ENCODE measurements at regions not wholly inside any gene's neighbourhood (a gene's known extent, or its start where the extent isn't known, plus 50 kb on each side); places are given as distances from the start of the nearest gene placed in this dataset.

DNA sequence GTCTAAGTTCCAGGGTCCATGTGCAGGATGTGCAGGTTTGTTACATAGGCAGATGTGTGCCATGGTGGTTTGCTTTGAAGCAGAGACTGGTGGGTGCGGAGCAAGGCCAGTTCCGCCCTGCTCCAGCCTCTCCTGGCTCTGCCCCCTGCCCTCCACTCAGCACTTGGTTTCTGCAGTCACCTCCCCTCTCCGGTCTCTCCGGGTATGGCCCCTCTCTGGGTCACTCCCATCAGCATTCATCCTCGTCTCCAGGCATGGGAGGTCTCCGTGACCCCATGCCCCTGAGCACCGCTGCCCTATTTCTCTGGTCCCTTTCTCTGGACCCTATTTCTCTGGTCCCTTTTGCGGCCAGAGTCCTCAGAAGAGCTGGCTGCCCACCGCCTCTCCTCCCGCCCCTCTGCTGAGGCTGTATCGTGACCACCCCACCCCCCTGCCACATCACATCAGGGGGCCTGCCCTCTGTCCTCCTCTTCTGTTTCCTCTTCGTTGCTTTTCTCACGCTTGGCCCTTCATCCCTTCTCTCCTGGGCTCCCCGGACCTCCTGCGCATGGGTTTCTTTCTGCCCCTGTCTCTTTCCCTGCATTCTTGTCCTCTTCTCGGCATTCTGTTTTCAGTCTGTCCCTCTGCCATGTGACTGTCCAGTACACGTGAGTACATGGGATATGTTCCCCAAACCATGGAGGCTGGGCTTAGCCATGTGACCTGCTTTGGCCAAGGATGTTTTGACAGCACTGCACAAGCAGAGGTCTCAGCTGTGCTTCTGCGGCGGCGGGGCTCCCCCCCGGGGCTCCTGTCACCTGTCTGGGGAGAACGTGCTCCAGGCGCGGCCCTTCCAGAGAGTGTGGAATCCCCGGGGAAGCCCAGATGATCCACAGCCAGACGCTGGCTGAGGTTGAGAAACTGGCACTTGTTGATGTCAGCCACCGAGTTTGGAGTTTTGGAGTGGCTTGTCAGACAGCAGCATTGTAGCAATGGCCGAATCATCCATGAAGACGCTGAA lies 54.4 kb upstream of the C1orf174 start:
- no peak for DNase-seq (ENCODE audit: low read depth in 2 of 2)

DNA sequence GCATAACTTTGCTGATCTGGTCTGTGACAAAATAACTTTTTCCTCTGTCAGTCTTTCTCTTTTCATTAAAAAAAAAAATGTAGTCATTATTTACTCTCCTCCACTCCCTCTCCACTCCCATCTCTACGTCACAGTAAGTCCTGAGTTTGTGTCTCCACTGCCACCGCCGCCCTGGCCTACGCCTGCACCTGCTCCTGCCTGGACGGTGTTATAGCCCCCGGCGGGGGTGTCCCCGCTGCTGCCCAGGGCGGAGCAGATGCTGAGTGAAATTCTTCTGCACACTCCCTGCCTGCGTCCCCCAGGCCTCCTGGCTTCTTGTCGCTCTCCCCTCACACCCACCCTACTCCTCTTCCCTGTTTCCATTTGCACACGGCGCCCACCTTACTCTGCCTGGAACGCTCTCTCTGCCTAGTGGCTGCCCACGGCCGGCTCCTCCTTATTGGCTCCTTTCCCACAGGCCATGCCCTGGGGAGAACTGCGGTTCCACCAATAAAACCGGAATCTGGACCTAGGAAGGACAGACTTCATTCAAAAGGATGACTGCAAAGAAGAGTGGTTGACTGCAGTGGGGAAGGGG lies 55.2 kb upstream of the C1orf174 start:
- DNase-seq (ENCODE audit: low read depth in 2 of 2): no peak

GRCh38 chr1:3956527-3957170 lies 56.6 kb upstream of the C1orf174 start:
- DNase-seq (ENCODE audit: low read depth in 2 of 2): no peak

- no peak for DNase-seq (ENCODE audit: low read depth in 2 of 2)
Observed at GRCh38 chr1:3959361-3959760, 59.3 kb upstream of the C1orf174 start.

DNA sequence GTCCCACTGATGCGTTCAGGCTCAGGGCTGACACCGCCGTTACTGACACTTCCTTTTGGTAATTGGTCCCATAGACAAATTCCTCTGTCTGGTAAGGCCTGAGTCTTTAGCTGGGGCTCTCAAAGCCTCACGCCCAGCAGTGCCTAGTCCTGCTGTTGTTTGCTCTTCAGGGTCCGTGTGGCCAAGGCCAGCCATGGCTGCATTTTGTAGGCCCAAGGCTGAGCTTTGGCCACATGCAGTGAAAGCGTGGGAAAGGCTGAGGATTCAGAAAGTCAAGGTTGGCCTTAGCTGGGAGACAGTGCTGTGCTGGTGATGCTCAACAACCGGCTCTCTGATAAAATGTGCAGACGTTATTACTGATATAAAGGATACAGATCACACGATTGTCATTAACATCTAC lies 63.5 kb upstream of the C1orf174 start:
- no peak for DNase-seq (ENCODE audit: low read depth in 2 of 2)

DNA sequence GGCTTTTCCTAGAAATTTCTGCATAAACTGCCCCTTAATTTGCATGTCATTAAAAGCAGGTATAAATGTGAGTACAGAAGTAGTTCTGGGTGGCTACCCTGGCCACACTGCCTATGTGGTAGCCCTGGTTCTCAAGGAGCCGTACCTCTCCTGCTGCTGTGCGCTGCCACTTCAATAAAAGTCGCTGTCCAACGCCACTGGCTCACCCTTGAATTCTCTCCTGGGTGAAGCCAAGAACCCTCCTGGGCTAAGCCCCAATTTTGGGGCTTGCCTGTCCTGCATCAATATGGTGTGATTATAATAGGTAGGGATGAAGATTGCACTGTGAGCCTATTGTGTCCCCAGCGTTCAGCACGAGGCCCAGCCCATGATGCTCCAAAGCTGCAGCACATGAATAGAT lies 65.6 kb upstream of the C1orf174 start:
- DNase-seq (ENCODE audit: low read depth in 2 of 2): no peak

DNA sequence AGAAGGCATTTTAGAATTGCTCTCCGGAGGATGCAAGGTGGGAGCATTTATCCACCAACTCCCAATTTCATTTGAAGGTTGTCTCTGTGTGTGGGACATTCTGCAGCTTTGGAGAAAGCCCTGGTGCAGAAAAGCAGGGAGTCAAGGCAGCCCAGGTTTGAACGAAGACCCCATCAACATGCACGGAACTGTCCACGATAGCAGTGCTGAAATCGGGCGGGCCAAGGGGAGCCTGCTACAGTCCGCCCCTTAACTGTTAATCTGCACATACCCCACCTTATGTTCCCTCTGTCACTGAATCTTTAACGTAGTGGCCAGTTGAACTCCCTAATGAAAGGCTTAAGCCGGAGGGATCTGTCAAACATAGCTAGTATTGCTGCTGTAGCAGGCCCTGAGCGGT lies 68.8 kb upstream of the C1orf174 start:
- no peak for DNase-seq (ENCODE audit: low read depth in 2 of 2)

GRCh38 chr1:3971981-3972380 lies 71.9 kb upstream of the C1orf174 start:
- no peak for DNase-seq (ENCODE audit: low read depth in 2 of 2)

GRCh38 chr1:3975903-3976630 lies 76.0 kb upstream of the C1orf174 start:
- DNase-seq (ENCODE audit: low read depth in 2 of 2): no peak

GRCh38 chr1:3976821-3977220 lies 76.7 kb upstream of the C1orf174 start:
- no peak for DNase-seq (ENCODE audit: low read depth in 2 of 2)

- no peak for DNase-seq (ENCODE audit: low read depth in 2 of 2)
Observed at GRCh38 chr1:3978196-3978989, 78.3 kb upstream of the C1orf174 start.

DNA sequence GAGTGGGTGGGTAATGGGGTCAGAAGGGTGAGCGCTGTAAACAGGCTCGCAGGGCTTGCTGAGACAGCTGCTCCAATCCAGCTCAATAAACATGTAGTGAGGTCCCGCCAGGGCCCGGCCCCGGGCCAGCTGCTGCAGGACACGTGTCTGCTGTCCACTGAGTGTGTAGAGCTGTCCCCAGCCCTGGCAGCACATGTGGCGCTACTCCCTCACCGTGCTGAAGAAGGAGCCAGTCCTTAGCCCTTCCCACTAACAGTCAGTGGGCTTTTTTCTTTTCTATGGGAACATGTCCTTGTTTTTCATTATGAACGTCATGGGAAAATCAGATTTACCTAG lies 78.9 kb upstream of the C1orf174 start:
- DNase-seq (ENCODE audit: low read depth in 2 of 2): no peak

GRCh38 chr1:3981261-3981660 lies 81.2 kb upstream of the C1orf174 start:
- no peak for DNase-seq (ENCODE audit: low read depth in 2 of 2)

DNA sequence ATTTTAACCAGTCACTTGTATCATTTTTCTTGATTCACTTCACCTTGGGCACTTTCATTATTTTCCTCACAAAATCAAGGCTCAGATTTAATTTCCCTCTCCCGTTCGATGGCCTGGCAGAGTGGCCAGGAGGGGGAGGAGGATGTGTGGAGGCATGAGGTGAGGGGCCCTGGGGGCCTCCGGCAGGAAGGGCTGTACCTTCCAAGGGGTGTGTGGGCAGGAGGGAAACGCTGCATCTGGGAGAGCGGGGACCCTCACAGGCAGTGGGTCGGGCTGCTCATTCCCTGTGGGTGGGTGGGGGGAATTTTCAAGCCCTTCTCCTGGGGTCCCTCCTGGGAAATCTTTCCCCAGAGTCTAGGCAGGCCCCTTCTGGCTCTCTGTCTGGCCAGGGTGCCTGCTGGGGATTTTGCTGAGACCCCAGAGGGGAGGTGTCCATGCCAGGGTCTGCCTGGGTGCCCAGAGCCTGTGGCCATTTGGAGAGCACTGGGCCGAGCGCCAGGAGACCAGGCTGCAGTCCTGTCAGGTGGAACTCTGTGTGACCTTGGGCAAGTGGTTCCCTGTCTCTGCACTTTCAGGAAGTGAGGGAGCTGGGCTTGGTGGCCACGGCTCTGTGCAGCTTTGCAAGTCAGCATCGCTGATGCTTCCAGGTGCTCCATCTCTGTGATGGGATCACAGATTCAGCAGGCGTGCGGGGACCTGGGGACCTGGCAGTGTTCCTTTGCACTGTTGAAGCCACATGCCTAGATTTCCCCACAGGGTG lies 81.9 kb upstream of the C1orf174 start:
- DNase-seq (ENCODE audit: low read depth in 2 of 2): no peak

GRCh38 chr1:3983181-3983580 lies 83.1 kb upstream of the C1orf174 start:
- DNase-seq (ENCODE audit: low read depth in 2 of 2): no peak

DNA sequence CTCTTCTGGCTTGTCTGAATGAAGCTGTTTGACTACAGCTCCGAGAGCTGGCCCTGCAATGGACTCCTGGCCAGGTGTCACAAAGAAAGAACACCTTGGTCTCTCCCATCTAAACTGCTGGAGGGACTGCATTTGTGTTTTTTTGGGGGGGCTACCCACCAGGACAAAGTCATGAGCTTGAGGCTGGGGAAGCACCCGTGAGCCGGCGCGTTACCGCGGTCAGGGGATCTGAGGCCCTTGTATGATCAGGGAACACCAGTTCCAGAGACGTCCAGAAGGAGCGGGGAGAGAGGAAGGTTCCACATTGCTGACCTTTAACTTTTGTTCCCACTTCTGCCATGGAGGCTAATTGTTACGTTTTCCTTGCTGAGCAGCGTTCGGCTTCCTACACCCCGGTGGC lies 84.5 kb upstream of the C1orf174 start:
- no peak for DNase-seq (ENCODE audit: low read depth in 2 of 2)

DNA sequence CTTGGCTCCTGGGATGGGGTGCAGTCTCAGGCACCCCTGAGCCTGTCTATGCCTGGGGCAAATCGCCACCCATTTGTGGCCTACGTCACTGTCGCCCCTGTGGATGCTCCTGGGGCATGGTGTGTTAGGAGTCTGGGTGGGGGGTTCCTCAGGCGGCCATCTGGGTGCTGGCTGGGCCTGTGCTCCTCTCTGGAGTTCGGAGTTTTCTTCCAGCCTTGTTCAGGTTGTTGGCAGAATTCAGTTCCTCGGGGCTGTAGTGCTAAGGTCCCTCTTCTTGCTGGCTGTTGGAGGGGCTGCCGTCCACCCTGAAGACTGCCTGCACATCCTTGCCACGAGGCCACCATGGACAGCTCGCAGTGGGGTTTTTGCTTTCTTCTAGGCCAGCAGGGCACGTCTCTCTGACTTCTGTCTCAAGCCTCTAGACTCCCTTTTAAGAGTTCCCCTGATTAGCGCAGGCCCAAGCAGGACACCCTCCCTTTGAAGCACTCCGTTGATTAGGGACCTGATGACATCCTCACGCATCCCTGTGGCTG lies 86.7 kb upstream of the C1orf174 start:
- DNase-seq (ENCODE audit: low read depth in 2 of 2): no peak

- DNase-seq (ENCODE audit: low read depth in 2 of 2): no peak
Observed at GRCh38 chr1:3987669-3988235, 87.7 kb upstream of the C1orf174 start.

DNA sequence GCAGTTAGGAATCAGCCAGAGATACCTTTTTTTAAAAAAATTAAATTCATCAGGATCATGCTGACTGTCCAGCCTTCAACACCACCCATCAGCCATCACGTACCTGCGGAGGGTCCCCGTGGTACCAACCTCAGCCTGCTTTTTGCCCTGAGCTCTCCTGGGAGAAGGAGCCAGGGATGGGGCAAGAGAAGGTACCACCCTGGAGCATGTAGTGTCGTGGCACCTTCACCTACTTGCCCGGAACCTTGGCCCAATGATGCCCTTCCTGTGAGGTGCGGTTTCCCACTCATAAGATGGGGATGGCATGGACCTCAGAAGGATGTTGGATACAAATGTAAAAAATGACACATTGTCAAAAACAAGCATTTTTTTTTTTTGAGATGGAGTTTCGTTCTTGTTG lies 88.4 kb upstream of the C1orf174 start:
- no peak for DNase-seq (ENCODE audit: low read depth in 2 of 2)

- no peak for DNase-seq (ENCODE audit: low read depth in 2 of 2)
Observed at GRCh38 chr1:3989465-3989864, 89.4 kb upstream of the C1orf174 start.
